ENCODE measurements at regions not wholly inside any gene's neighbourhood (a gene's known extent, or its start where the extent isn't known, plus 50 kb on each side); places are given as distances from the start of the nearest gene placed in this dataset.
"Not testable (repeated sequence)": the region's sequence is repeated elsewhere in the genome, so short reads cannot be mapped to it uniquely, and the experiment has no call there.

DNA sequence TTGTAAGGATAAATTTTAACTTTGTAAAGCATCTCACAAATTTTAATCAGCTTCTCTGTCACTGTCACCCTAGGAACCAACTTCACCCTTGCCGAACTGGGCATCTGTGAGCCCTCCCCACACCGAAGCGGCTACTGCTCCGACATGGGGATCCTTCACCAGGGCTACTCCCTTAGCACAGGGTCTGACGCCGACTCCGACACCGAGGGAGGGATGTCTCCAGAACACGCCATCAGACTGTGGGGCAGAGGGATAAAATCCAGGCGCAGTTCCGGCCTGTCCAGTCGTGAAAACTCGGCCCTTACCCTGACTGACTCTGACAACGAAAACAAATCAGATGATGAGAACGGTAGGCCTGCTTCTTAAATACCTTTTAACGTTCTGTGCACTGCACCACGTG lies 916.3 kb upstream of the WWC1 start:
- TF ChIP-seq, protein P1, sequence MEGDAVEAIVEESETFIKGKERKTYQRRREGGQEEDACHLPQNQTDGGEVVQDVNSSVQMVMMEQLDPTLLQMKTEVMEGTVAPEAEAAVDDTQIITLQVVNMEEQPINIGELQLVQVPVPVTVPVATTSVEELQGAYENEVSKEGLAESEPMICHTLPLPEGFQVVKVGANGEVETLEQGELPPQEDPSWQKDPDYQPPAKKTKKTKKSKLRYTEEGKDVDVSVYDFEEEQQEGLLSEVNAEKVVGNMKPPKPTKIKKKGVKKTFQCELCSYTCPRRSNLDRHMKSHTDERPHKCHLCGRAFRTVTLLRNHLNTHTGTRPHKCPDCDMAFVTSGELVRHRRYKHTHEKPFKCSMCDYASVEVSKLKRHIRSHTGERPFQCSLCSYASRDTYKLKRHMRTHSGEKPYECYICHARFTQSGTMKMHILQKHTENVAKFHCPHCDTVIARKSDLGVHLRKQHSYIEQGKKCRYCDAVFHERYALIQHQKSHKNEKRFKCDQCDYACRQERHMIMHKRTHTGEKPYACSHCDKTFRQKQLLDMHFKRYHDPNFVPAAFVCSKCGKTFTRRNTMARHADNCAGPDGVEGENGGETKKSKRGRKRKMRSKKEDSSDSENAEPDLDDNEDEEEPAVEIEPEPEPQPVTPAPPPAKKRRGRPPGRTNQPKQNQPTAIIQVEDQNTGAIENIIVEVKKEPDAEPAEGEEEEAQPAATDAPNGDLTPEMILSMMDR (IDR thresholded peaks at IDR 0.05; ENCODE audit: insufficient read depth, low read length, poor library complexity, severe bottlenecking) = no peak
- DNase-seq (ENCODE audit: extremely low read depth, insufficient read length) = no peak
- no peaks in the 10 kb centered on the region for H3K27me3 ChIP-seq (replicated peaks; ENCODE audit: control insufficient read depth, insufficient read depth, low read length)
- H3K4me3 ChIP-seq (replicated peaks; ENCODE audit: low read depth, low read length) = no peak overlapping the region
- H3K36me3 ChIP-seq (ENCODE audit: control insufficient read depth, insufficient read depth, low read length) = no peaks in the 10 kb centered on the region

DNA sequence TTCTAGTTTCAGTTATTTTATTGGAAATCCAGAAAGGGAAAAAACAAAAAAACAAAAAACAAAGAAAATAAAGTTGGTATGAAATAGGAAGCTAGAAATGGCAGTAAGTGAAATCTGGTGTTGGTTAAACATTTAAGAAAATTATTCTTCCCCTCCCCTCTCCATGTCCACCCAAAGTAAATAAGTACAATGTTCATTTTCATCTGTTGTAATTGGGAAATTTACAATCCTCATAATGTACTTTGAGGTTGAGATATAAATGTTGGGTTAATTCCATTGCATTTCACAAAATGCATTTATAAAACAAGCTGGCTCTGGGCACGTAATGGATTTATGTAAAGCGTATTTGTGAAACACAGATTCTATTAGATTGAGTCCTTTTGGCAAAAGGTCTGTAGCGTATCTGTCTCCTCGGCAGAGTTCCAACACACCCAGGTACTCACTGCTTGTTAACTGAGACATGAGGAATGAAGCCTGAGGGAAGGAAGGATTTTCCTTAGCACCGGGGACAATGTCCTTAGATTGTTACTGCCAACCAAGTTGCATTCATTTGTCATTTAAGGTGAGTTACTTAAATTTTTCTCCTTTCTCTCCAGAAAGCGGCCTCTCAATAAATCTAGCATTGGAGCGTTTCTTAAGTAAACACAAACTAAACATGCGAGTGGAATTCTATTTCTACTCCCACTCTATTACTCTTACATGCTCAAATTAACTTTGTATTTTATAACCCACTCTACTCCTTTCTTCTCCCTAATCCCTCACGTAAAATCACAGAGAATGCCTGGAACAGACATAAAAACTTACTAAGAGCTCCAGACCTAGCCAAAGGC lies 912.3 kb upstream of the WWC1 start:
- H3K4me3 ChIP-seq (replicated peaks; ENCODE audit: low read depth, low read length) = no peak overlapping the region
- H3K27me3 ChIP-seq (replicated peaks; ENCODE audit: control insufficient read depth, insufficient read depth, low read length) = no peaks in the 10 kb centered on the region
- DNase-seq (ENCODE audit: extremely low read depth, insufficient read length) = no peak
- TF ChIP-seq, protein P1 (IDR thresholded peaks at IDR 0.05; ENCODE audit: insufficient read depth, low read length, poor library complexity, severe bottlenecking) = no peak
- no peaks in the 10 kb centered on the region for H3K36me3 ChIP-seq (ENCODE audit: control insufficient read depth, insufficient read depth, low read length)

DNA sequence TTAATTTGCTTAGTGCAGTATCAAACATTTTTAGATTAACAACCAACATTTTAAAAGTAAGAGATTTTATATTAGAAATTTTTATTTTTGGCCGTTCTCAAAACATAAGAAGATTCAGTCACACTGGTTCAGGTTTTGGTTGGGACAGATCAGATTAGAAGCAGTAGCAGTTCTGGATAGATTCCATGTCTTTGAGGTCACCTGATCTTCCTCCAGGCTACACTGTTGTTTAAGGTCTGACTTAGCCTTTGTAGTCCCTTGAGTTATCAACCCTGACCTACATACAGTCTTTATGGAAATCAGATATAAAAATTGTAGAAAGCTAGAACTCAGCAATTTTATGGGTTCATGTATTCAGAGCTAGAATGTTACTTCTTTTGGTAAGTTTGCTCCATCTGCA lies 910.0 kb upstream of the WWC1 start:
- DNase-seq (ENCODE audit: extremely low read depth, insufficient read length) = no peak
- Histone ChIP-seq H3K27me3 (replicated peaks; ENCODE audit: control insufficient read depth, insufficient read depth, low read length) (no peaks in the 10 kb centered on the region), H3K36me3 (ENCODE audit: control insufficient read depth, insufficient read depth, low read length) (no peaks in the 10 kb centered on the region), H3K4me3 (replicated peaks; ENCODE audit: low read depth, low read length) (no peak overlapping the region)
- TF ChIP-seq, protein P1 (IDR thresholded peaks at IDR 0.05; ENCODE audit: insufficient read depth, low read length, poor library complexity, severe bottlenecking) = no peak

DNA sequence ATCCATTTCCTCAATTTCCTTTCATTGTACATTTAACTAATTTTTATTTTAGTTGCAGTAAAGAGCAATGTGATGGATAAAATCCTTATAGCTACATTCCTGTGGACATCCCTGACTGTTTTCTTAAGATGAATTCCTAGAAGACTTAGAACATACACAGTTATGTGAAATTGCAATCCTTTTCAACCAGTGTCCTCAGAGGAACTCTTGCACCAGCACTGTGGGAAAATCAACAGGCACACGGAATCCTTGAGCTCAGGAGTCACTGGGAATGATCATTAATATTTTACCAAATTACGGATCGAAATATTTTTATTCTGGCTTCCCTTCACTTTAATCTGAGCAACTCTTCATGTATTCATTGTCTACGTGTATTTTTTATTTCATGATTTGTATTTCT lies 901.9 kb upstream of the WWC1 start:
- Histone ChIP-seq H3K27me3 (replicated peaks; ENCODE audit: control insufficient read depth, insufficient read depth, low read length) (no peaks in the 10 kb centered on the region), H3K36me3 (ENCODE audit: control insufficient read depth, insufficient read depth, low read length) (no peaks in the 10 kb centered on the region), H3K4me3 (replicated peaks; ENCODE audit: low read depth, low read length) (no peak overlapping the region)
- no peak for DNase-seq (ENCODE audit: extremely low read depth, insufficient read length)
- TF ChIP-seq, protein P1 (IDR thresholded peaks at IDR 0.05; ENCODE audit: insufficient read depth, low read length, poor library complexity, severe bottlenecking) = no peak

DNA sequence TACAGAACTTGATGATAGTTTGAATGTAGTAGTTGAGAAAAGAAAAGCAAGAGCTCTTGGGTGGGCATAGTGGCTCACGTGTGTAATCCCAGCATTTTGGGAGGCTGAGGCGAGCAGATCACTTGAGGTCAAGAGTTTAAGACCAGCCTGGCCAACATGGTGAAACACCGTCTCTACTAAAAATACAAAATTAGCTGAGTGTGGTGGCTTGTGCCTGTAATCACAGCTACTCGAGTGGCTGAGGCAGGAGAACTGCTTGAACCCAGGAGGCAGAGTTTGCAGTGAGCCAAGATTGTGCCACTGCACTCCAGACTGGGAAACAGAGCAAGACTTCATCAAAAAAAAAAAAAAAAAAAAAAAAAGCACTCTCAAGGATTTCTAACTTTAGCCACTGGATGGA lies 900.2 kb upstream of the WWC1 start:
- not testable (repeated sequence) for H3K36me3 ChIP-seq (ENCODE audit: control insufficient read depth, insufficient read depth, low read length); DNase-seq (ENCODE audit: extremely low read depth, insufficient read length); H3K4me3 ChIP-seq (replicated peaks; ENCODE audit: low read depth, low read length); H3K27me3 ChIP-seq (replicated peaks; ENCODE audit: control insufficient read depth, insufficient read depth, low read length)

DNA sequence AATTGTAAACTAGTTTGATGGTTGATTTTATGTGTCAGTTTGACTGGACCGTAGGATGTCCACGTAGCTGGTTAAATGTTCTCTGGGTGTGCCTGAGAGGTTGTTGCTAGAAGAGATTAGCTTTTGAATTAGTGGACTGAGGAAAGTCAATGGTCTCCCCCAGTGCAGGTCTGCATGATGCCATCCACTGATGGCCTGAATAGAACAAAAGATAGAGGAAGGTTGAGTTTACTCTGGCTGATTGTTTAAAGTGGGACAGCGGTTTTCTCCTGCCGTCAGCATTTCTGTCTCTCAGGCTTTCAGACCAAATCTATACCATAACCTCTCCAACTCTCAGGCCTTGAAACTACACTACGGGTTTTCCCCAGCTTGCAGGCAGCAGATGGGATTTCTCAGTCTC lies 899.2 kb upstream of the WWC1 start:
- no peak overlapping the region for H3K4me3 ChIP-seq (replicated peaks; ENCODE audit: low read depth, low read length)
- H3K27me3 ChIP-seq (replicated peaks; ENCODE audit: control insufficient read depth, insufficient read depth, low read length) = no peaks in the 10 kb centered on the region
- H3K36me3 ChIP-seq (ENCODE audit: control insufficient read depth, insufficient read depth, low read length) = no peaks in the 10 kb centered on the region
- DNase-seq (ENCODE audit: extremely low read depth, insufficient read length) = no peak
- TF ChIP-seq, protein P1 (IDR thresholded peaks at IDR 0.05; ENCODE audit: insufficient read depth, low read length, poor library complexity, severe bottlenecking) = no peak
